HAP-1 (cell line): ENCODE measurements at regions not wholly inside any gene's neighbourhood (a gene's known extent, or its start where the extent isn't known, plus 50 kb on each side); places are given as distances from the start of the nearest gene placed in this dataset.
"Not testable (repeated sequence)": the region's sequence is repeated elsewhere in the genome, so short reads cannot be mapped to it uniquely, and the experiment has no call there.

Experiments used
- DNase-seq, 2 experiments: peaks; one replicate each; pipeline ENCODE4 v3.0.0-alpha.2; 2016 to 2020; ENCODE audit warnings: low spot score in 2 of 2
- H3K27me3 ChIP-seq: fragments of 250-450 bp; sonication (Bioruptor Pico); 2 replicates; pipeline ENCODE4 v1.5.1; 2020; ENCODE audit warnings: low read depth, mild to moderate bottlenecking, moderate library complexity
- H3K36me3 ChIP-seq: fragments of 250-450 bp; sonication (Bioruptor Pico); replicated peaks from 2 replicates; pipeline ENCODE4 v1.5.1; 2020; ENCODE audit warnings: mild to moderate bottlenecking
- H3K4me1 ChIP-seq: fragments of 250-450 bp; sonication (Bioruptor Pico); 2 replicates; pipeline ENCODE4 v1.5.1; 2020; ENCODE audit warnings: mild to moderate bottlenecking
- H3K4me3 ChIP-seq: fragments of 250-450 bp; sonication (Bioruptor Pico); 2 replicates; pipeline ENCODE4 v1.5.1; 2020; ENCODE audit warnings: mild to moderate bottlenecking, moderate library complexity
- H3K9me3 ChIP-seq: fragments of 250-450 bp; sonication (Bioruptor Pico); 2 replicates; pipeline ENCODE4 v1.5.1; 2020; ENCODE audit warnings: mild to moderate bottlenecking, moderate library complexity
- in situ Hi-C: fragments of 300-500 bp; cut with MboI; formaldehyde crosslinking; loops from 3 replicates; pipeline ENCODE4 v1.14.3; 2020; ENCODE audit warnings: low sequenced_read_pairs, inconsistent platforms, mixed read lengths

GRCh38 chr7:80002865-80003264, 131.8 kb upstream of the GNAI1 start:
- DNase-seq: no peak
- in situ Hi-C loops: loop anchor here (25.0 kb wide), 2 partner anchors 191 to 716 kb away; no protein-coding TSS in a partner anchor
- no peaks in the 10 kb centered on the region for H3K9me3 ChIP-seq

DNA sequence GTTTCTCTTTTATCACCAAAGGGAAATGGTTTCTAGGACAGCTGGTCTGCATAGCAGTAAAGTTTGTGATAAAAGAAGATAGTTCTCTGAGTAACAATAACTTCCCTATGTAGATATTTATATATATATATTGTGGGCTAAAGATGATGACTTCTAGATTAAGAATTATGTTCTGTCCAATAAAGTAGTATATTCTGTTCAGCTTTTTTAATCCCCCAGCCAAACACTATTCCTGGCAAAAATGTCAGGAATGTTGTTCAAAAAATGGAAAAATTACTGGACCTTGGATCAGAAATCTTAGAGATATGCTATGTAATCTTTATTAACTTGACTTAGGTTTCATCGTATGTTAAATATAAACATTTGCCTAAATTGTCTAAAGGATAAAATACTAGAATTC, 136.3 kb upstream of the GNAI1 start:
- Histone ChIP-seq H3K36me3 (no peaks in the 10 kb centered on the region), H3K4me1 (no peaks in the 10 kb centered on the region), H3K4me3 (no peak overlapping the region), H3K9me3 (no peaks in the 10 kb centered on the region), H3K27me3 (no peaks in the 10 kb centered on the region)
- in situ Hi-C loops: no loop called here
- DNase-seq: no peak

More at GRCh38 chr7:80002865-80003264, 131.8 kb upstream of the GNAI1 start:
- H3K36me3 ChIP-seq: no peaks in the 10 kb centered on the region
- H3K27me3 ChIP-seq: no peaks in the 10 kb centered on the region
- H3K4me3 ChIP-seq: no peak overlapping the region
- no peaks in the 10 kb centered on the region for H3K4me1 ChIP-seq

DNA sequence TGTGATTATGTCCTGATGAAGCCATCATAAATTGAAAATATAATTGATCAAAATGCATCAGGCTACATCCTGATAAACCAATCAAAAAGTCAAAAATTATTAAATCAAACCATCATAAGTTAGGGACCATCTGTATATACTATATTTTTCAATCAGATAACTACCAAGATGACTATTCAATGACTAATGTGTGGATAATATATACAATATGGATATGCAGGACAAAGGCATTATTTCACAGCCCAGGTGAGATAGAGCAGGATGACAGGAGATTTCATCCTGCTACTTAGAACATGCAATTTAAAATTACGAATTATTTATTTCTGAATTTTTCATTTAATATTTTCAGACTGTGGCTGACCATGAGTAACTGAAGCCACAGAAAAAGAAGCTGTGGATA, 137.3 kb upstream of the GNAI1 start:
- no peak overlapping the region for H3K4me3 ChIP-seq
- in situ Hi-C loops: no loop called here
- H3K9me3 ChIP-seq: no peaks in the 10 kb centered on the region

DNA sequence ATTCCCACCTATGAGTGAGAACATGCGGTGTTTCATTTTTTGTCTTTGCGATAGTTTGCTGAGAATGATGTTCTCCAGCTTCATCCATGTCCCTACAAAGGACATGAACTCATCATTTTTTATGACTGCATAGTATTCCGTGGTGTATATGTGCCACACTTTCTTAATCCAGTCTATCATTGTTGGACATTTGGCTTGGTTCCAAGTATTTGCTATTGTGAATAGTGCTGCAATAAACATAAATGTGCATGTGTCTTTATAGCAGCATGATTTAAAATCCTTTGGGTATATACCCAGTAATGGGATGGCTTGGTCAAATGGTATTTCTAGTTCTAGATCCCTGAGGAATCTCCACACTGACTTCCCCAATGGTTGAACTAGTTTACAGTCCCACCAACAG, 138.9 kb upstream of the GNAI1 start:
- H3K4me3 ChIP-seq, H3K9me3 ChIP-seq, DNase-seq, H3K4me1 ChIP-seq, H3K27me3 ChIP-seq, in situ Hi-C loops, H3K36me3 ChIP-seq: not testable (repeated sequence)

More for the DNA sequence above, 137.3 kb upstream of the GNAI1 start:
- no peaks in the 10 kb centered on the region for H3K27me3 ChIP-seq
- DNase-seq: no peak
- H3K36me3 ChIP-seq: no peaks in the 10 kb centered on the region
- H3K4me1 ChIP-seq: no peaks in the 10 kb centered on the region

GRCh38 chr7:79988653-79989052, 146.0 kb upstream of the GNAI1 start:
- no peak for DNase-seq
- in situ Hi-C loops: no loop called here
- Histone ChIP-seq H3K9me3 (no peaks in the 10 kb centered on the region), H3K36me3 (no peaks in the 10 kb centered on the region), H3K27me3 (no peaks in the 10 kb centered on the region), H3K4me3 (no peak overlapping the region), H3K4me1 (no peaks in the 10 kb centered on the region)

GRCh38 chr7:79984210-79984609, 150.4 kb upstream of the GNAI1 start:
- Histone ChIP-seq H3K27me3 (no peaks in the 10 kb centered on the region), H3K4me1 (no peaks in the 10 kb centered on the region), H3K36me3 (no peaks in the 10 kb centered on the region), H3K4me3 (no peak overlapping the region), H3K9me3 (no peaks in the 10 kb centered on the region)
- DNase-seq: no peak
- in situ Hi-C loops: no loop called here

GRCh38 chr7:79982141-79982770, 152.4 kb upstream of the GNAI1 start:
- in situ Hi-C loops: no loop called here
- Histone ChIP-seq H3K36me3 (no peaks in the 10 kb centered on the region), H3K4me3 (no peak overlapping the region), H3K27me3 (no peaks in the 10 kb centered on the region), H3K4me1 (no peaks in the 10 kb centered on the region), H3K9me3 (no peaks in the 10 kb centered on the region)
- no peak for DNase-seq

DNA sequence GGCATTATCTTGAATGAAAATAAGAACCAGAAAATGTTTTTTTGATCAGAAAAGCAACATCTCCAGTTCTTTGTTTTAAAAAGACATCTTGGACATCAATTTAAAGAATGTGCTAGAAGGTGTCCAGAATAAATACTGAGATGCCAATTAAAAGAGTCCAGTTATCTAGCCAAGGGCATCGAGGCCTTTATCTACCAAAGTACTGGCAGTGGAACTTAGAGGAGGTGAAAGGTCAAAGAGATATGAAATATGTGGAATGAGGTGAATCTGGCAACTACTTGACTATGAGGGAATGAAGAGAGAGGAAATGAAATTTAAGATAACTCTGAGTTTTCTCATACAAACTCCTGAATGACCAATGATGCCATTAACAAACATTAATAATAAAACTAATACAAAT, 154.3 kb upstream of the GNAI1 start:
- no peak overlapping the region for H3K4me3 ChIP-seq
- in situ Hi-C loops: no loop called here
- no peaks in the 10 kb centered on the region for H3K4me1 ChIP-seq
- no peaks in the 10 kb centered on the region for H3K27me3 ChIP-seq
- no peaks in the 10 kb centered on the region for H3K36me3 ChIP-seq
- no peak for DNase-seq
- H3K9me3 ChIP-seq: no peaks in the 10 kb centered on the region; the same call in 1 of the 2 replicates

GRCh38 chr7:79979437-79979836, 155.2 kb upstream of the GNAI1 start:
- H3K9me3 ChIP-seq: no peaks in the 10 kb centered on the region; the same call in 1 of the 2 replicates
- no peaks in the 10 kb centered on the region for H3K27me3 ChIP-seq
- DNase-seq: no peak
- H3K4me1 ChIP-seq: no peaks in the 10 kb centered on the region
- in situ Hi-C loops: no loop called here
- H3K4me3 ChIP-seq: no peak overlapping the region
- no peaks in the 10 kb centered on the region for H3K36me3 ChIP-seq

DNA sequence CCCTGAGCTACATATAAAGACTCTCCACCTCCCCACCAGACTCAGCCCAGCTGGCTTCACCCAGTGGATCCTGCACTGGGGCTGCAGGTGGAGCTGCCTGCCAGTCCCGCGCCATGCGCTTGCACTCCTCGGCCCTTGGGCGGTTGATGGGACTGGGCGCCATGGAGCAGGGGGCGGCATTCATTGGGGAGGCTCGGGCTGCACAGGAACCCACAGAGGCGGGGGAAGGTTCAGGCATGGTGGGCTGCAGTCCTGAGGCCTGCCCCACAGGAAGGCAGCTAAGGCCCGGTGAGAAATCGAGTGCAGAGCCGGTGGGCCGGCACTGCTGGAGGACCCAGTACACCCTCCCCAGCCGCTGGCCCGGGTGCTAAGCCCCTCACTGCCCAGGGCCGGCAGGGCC, 157.2 kb upstream of the GNAI1 start:
- no peaks in the 10 kb centered on the region; the same call in 1 of the 2 replicates for H3K9me3 ChIP-seq
- H3K36me3 ChIP-seq: no peaks in the 10 kb centered on the region
- no peak overlapping the region for H3K4me3 ChIP-seq
- H3K4me1 ChIP-seq: no peaks in the 10 kb centered on the region
- DNase-seq: no peak
- H3K27me3 ChIP-seq: no peaks in the 10 kb centered on the region
- in situ Hi-C loops: no loop called here

DNA sequence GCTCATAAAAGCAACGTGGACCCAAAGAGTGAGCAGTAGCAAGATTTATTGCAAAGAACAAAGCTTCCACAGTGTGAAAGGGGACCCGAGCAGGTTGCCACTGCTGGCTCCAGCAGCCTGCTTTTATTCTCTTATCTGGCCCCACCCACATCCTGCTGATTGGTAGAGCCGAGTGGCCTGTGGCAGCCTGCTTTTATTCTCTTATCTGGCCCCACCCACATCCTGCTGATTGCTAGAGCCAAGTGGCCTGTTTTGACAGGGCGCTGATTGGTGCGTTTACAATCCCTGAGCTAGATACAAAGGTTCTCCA, 158.0 kb upstream of the GNAI1 start:
- H3K9me3 ChIP-seq, H3K4me3 ChIP-seq, H3K4me1 ChIP-seq, in situ Hi-C loops, DNase-seq, H3K27me3 ChIP-seq, H3K36me3 ChIP-seq: not testable (repeated sequence)

DNA sequence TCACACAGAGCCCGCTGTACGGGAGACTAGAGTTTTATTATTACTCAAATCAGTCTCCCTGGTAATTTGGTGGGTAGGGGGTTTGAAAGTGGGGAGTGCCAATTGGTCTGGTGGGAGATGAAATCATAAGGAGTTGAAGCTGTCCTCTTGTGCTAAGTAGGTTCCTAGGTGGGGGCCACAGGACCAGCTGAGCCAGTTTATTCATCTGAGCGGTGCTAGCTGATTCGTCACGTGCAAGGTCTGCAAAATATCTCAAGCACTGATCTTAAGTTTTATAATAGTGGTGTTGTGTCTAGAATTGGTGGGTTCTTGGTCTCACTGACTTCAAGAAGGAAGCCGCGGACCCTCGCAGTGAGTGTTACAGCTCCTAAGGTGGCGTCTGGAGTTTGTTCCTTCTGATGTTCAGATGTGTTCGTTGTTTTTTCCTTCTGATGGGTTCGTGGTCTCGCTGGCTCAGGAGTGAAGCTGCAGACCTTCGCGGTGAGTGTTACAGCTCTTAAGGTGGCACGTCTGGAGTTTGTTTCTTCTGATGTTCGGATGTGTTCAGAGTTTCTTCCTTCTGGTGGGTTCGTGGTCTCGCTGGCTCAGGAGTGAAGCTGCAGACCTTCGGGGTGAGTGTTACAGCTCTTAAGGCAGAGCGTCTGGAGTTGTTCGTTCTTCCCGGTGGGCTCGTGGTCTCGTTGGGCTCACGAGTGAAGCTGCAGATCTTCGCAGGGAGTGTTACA, 158.5 kb upstream of the GNAI1 start:
- H3K27me3 ChIP-seq, H3K36me3 ChIP-seq, H3K4me3 ChIP-seq, H3K9me3 ChIP-seq, DNase-seq, H3K4me1 ChIP-seq, in situ Hi-C loops: not testable (repeated sequence)

DNA sequence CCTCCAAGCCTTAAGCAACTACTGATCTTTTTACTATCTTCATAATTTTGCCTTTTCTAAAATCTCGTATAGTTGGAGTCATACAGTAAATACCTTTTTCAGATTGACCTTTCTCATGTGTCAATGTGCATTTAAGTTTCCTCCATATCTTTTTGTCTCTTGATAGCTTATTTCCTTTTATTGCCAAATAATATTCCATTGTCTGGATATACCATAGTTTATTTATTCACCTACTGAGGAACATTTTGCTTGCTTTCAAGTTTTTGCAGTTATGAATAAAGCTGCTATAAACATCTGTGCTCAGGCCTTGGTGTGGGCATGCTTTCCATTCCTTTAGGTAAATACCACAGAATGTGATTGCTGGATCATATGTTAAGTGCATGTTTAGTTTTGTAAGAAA, 161.2 kb upstream of the GNAI1 start:
- Histone ChIP-seq H3K36me3 (no peaks in the 10 kb centered on the region), H3K27me3 (no peaks in the 10 kb centered on the region), H3K9me3 (no peaks in the 10 kb centered on the region; the same call in 1 of the 2 replicates), H3K4me1 (peaks cover 7% of the 10 kb centered on the region), H3K4me3 (no peak overlapping the region)
- in situ Hi-C loops: no loop called here
- DNase-seq: no peak

GRCh38 chr7:79971058-79971457, 163.6 kb upstream of the GNAI1 start:
- Histone ChIP-seq H3K4me1 (peaks cover 14% of the 10 kb centered on the region), H3K36me3 (no peaks in the 10 kb centered on the region), H3K4me3 (no peak overlapping the region), H3K9me3 (no peaks in the 10 kb centered on the region; the same call in 1 of the 2 replicates), H3K27me3 (no peaks in the 10 kb centered on the region)
- in situ Hi-C loops: no loop called here
- no peak for DNase-seq
